ENCODE measurements at regions not wholly inside any gene's neighbourhood (a gene's known extent, or its start where the extent isn't known, plus 50 kb on each side); places are given as distances from the start of the nearest gene placed in this dataset.

DNA sequence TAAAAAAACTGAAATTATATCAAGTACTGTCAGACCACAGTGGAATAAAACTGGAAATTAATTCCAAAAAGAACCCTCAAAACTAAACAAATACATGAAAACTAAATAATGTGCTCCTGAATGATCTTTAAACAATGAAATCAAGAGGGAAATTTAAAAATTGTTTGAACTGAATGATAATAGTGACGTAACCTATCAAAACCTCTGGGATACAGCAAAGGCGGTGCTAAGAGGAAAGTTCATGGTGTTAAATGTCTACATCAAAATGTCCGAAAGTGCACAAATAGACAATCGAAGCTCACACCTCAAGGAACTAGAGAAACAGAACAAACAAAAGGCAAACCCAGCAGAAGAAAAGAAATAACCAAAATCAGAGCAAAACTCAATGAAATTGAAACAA, 70.8 kb upstream of the TUBA3C start:
- TF ChIP-seq, protein P1, sequence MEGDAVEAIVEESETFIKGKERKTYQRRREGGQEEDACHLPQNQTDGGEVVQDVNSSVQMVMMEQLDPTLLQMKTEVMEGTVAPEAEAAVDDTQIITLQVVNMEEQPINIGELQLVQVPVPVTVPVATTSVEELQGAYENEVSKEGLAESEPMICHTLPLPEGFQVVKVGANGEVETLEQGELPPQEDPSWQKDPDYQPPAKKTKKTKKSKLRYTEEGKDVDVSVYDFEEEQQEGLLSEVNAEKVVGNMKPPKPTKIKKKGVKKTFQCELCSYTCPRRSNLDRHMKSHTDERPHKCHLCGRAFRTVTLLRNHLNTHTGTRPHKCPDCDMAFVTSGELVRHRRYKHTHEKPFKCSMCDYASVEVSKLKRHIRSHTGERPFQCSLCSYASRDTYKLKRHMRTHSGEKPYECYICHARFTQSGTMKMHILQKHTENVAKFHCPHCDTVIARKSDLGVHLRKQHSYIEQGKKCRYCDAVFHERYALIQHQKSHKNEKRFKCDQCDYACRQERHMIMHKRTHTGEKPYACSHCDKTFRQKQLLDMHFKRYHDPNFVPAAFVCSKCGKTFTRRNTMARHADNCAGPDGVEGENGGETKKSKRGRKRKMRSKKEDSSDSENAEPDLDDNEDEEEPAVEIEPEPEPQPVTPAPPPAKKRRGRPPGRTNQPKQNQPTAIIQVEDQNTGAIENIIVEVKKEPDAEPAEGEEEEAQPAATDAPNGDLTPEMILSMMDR (IDR thresholded peaks at IDR 0.05; ENCODE audit: low read length) = no peak
- no peak for TF ChIP-seq EZH2 (optimal IDR thresholded peaks at IDR 0.05; ENCODE audit: low read depth, low read length)
